ENCODE measurements at regions not wholly inside any gene's neighbourhood (a gene's known extent, or its start where the extent isn't known, plus 50 kb on each side); places are given as distances from the start of the nearest gene placed in this dataset.

GRCh38 chr4:112888622-112889021 is 160.8 kb upstream of the ANK2 start:
- no peak for TF ChIP-seq CTCF (conservative IDR thresholded peaks at IDR 0.05 in 1 of 2, IDR thresholded peaks at IDR 0.05 in 1 of 2; ENCODE audit: extremely low read depth in 1 of 2, insufficient read depth in 1 of 2, low read depth in 1 of 2, low read length in 2 of 2)
- TF ChIP-seq EZH2 (IDR thresholded peaks at IDR 0.05; ENCODE audit: borderline replicate concordance, low read length), result no peak
